H1 (cell line): ENCODE measurements at regions not wholly inside any gene's neighbourhood (a gene's known extent, or its start where the extent isn't known, plus 50 kb on each side); places are given as distances from the start of the nearest gene placed in this dataset.

Experiments used
- JUN ChIP-seq: IDR thresholded peaks from 2 replicates; pipeline ENCODE4 v1.6.1; 2011; ENCODE audit warnings: low read depth, mild to moderate bottlenecking, improper control_type of control experiment, low read length
- KDM5A ChIP-seq: fragments of 200-600 bp; IDR thresholded peaks from 2 replicates; pipeline ENCODE4 v1.7.1; 2012; ENCODE audit warnings: mild to moderate bottlenecking, low read length, inconsistent platforms, mixed read lengths
- RBBP5 ChIP-seq: IDR thresholded peaks from 2 replicates; pipeline ENCODE4 v1.7.1; 2012; ENCODE audit warnings: low read depth, mild to moderate bottlenecking, inconsistent platforms, low read length, moderate library complexity, borderline replicate concordance

- TF ChIP-seq KDM5A (no peak), RBBP5 (no peak), JUN (no peak)
Observed at GRCh38 chr5:145553177-145553576, 282.0 kb downstream of the PRELID2 start (continued).
